HepG2 (cell line): ENCODE measurements at regions not wholly inside any gene's neighbourhood (a gene's known extent, or its start where the extent isn't known, plus 50 kb on each side); places are given as distances from the start of the nearest gene placed in this dataset.

Experiments used
- RELA ChIP-seq: sonication (generic); formaldehyde crosslinking; IDR thresholded peaks from 2 replicates; pipeline ENCODE4 v1.4.0; 2020; ENCODE audit warnings: missing genetic modification reagents
- SRF ChIP-seq: IDR thresholded peaks from 2 replicates; pipeline ENCODE4 v1.6.1; 2011; ENCODE audit warnings: mild to moderate bottlenecking, low read depth, low read length, moderate library complexity

DNA sequence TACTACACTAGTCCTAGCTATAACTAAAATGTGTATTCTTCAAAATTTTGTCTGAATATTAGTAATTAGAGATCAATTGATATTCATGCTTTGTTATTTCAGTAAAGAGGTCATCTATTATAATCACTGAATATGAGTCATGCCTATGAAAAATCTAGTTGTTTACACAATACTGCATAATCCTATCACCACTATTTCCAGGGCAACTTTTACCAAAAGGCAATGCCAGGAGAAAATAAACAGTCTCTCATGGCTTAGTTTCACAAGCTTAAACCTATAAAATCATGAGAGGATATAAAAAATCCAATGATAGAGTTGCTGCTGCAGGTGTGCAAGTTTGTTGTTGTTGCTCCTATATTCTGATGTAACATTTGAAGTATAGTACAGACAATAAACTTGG is 149.9 kb upstream of the COL1A2 start:
- no peak for TF ChIP-seq RELA
- TF ChIP-seq SRF: no peak
